Amygdala (tissue), 56 donors: ENCODE measurements at regions not wholly inside any gene's neighbourhood (a gene's known extent, or its start where the extent isn't known, plus 50 kb on each side); places are given as distances from the start of the nearest gene placed in this dataset.

Experiments used
- DNase-seq, 56 donors: peaks; one replicate each; lab custom pipeline; 2025; lab: John Stamatoyannopoulos, UW

GRCh38 chr10:104574427-104574826 lies 66.7 kb upstream of the SORCS3 start:
- no peak for DNase-seq

GRCh38 chr10:104574838-104575237 lies 66.3 kb upstream of the SORCS3 start:
- DNase-seq: no peak

- DNase-seq: no peak
Observed at GRCh38 chr10:104576611-104577010, 64.5 kb upstream of the SORCS3 start.

- no peak for DNase-seq
Observed at GRCh38 chr10:104577163-104577562, 63.9 kb upstream of the SORCS3 start.

GRCh38 chr10:104577861-104578521 lies 63.1 kb upstream of the SORCS3 start:
- DNase-seq: no peak

GRCh38 chr10:104578671-104579070 lies 62.4 kb upstream of the SORCS3 start:
- DNase-seq: no peak

- DNase-seq: no peak
Observed at GRCh38 chr10:104579136-104579535, 62.0 kb upstream of the SORCS3 start.

GRCh38 chr10:104580321-104580720 lies 60.8 kb upstream of the SORCS3 start:
- DNase-seq: peak in 18 of 56 donors; percentile 6 to 69 (median 12)

- peak in 50 of 56 donors; percentile 3 to 84 (median 40) for DNase-seq
Observed at GRCh38 chr10:104580774-104581675, 60.1 kb upstream of the SORCS3 start.

- DNase-seq: peak in 1 of 56 donors; percentile 9
Observed at GRCh38 chr10:104581884-104582601, 59.0 kb upstream of the SORCS3 start.

- no peak for DNase-seq
Observed at GRCh38 chr10:104582602-104582951, 58.5 kb upstream of the SORCS3 start.

- DNase-seq: no peak
Observed at GRCh38 chr10:104582966-104583365, 58.1 kb upstream of the SORCS3 start.

GRCh38 chr10:104584541-104584940 lies 56.5 kb upstream of the SORCS3 start:
- DNase-seq: no peak

GRCh38 chr10:104587751-104588150 lies 53.3 kb upstream of the SORCS3 start:
- no peak for DNase-seq

GRCh38 chr10:104589431-104589830 lies 51.7 kb upstream of the SORCS3 start:
- DNase-seq: no peak

GRCh38 chr10:104589871-104590270 lies 51.2 kb upstream of the SORCS3 start:
- no peak for DNase-seq
